ENCODE measurements at regions not wholly inside any gene's neighbourhood (a gene's known extent, or its start where the extent isn't known, plus 50 kb on each side); places are given as distances from the start of the nearest gene placed in this dataset.
A peak's percentile ranks its signal among the peaks of the same experiment; 100 is the strongest.

- peak overlapping the region; percentile 5 for H3K4me2 ChIP-seq (replicated peaks; ENCODE audit: extremely low read depth, low read length, poor library complexity, severe bottlenecking)
- WGBS (ENCODE audit: insufficient coverage) = no CpG with 5 or more reads among the region's 4 CpGs
These were observed 101.3 kb upstream of the USP24 start for GRCh38 chr1:55316502-55316901.

GRCh38 chr1:55315552-55315951, 100.4 kb upstream of the USP24 start:
- H3K79me2 ChIP-seq (ENCODE audit: insufficient read depth, low read length) = no peaks in the 10 kb centered on the region
- no peaks in the 10 kb centered on the region for H3K9me3 ChIP-seq (replicated peaks in 1 of 2; ENCODE audit: control insufficient read depth in 1 of 2, insufficient read depth in 1 of 2, low read length in 2 of 2)
- no peaks in the 10 kb centered on the region for H4K20me1 ChIP-seq (ENCODE audit: insufficient read depth, low read length)
- Mint-ChIP-seq H3K27ac (no peak overlapping the region), H3K9me3 (peaks cover 0 to 2% (median 0%) of the 10 kb centered on the region in 7 donors), H3K4me1 (peaks cover 22% of the 10 kb centered on the region), H3K27me3 (ENCODE audit: low read depth in 3 of 3) (peaks cover 7 to 12% (median 9%) of the 10 kb centered on the region in 3 donors), H3K36me3 (no peaks in the 10 kb centered on the region), H3K4me3 (no peak overlapping the region)
- intact Hi-C loops (cut with micrococcal nuclease) = no loop called here
- H3K27me3 ChIP-seq (ENCODE audit: control insufficient read depth in 2 of 2, insufficient read depth in 2 of 2, low read length in 2 of 2) = no peaks in the 10 kb centered on the region
- no peaks in the 10 kb centered on the region for H3K36me3 ChIP-seq (replicated peaks in 1 of 2; ENCODE audit: control insufficient read depth in 1 of 2, insufficient read depth in 2 of 2, low read length in 2 of 2)
- no peak overlapping the region for H3K4me3 ChIP-seq (replicated peaks in 1 of 3; ENCODE audit: low read depth in 2 of 3, low read length in 3 of 3)
- no peak overlapping the region for H2AFZ ChIP-seq (ENCODE audit: insufficient read depth, low read depth, low read length, poor library complexity, severe bottlenecking)
- WGBS (ENCODE audit: insufficient coverage) = no CpG with 5 or more reads among the region's 1 CpG
- no peak overlapping the region for H3K27ac ChIP-seq (ENCODE audit: low read depth in 1 of 2, low read length in 2 of 2)
- no peak for TF ChIP-seq CTCF (IDR thresholded peaks at IDR 0.05)
- H3K9ac ChIP-seq (ENCODE audit: insufficient read depth, low read length, poor library complexity, severe bottlenecking) = no peak overlapping the region
- H3K4me2 ChIP-seq (replicated peaks; ENCODE audit: extremely low read depth, low read length, poor library complexity, severe bottlenecking) = no peak overlapping the region
- no peak for DNase-seq
- peaks cover 10 to 17% of the 10 kb centered on the region in 2 donors for H3K4me1 ChIP-seq (ENCODE audit: control insufficient read depth in 1 of 2, insufficient read depth in 2 of 2, low read length in 2 of 2)

More at GRCh38 chr1:55316502-55316901, 101.3 kb upstream of the USP24 start:
- TF ChIP-seq CTCF (IDR thresholded peaks at IDR 0.05) = no peak
- Mint-ChIP-seq H3K27ac (no peak overlapping the region), H3K4me1 (peaks cover 22% of the 10 kb centered on the region), H3K36me3 (no peaks in the 10 kb centered on the region), H3K4me3 (peak overlapping the region in 1 of 2 donors; percentile 26), H3K9me3 (peaks cover 0 to 2% (median 0%) of the 10 kb centered on the region in 7 donors), H3K27me3 (ENCODE audit: low read depth in 3 of 3) (peaks cover 5 to 12% (median 10%) of the 10 kb centered on the region in 3 donors)
- H2AFZ ChIP-seq (ENCODE audit: insufficient read depth, low read depth, low read length, poor library complexity, severe bottlenecking) = peak overlapping the region; percentile 20
- no peak overlapping the region for H3K9ac ChIP-seq (ENCODE audit: insufficient read depth, low read length, poor library complexity, severe bottlenecking)
- H3K36me3 ChIP-seq (replicated peaks in 1 of 2; ENCODE audit: control insufficient read depth in 1 of 2, insufficient read depth in 2 of 2, low read length in 2 of 2) = no peaks in the 10 kb centered on the region
- H3K27ac ChIP-seq (ENCODE audit: low read depth in 1 of 2, low read length in 2 of 2) = no peak overlapping the region
- no peak overlapping the region for H3K4me3 ChIP-seq (replicated peaks in 1 of 3; ENCODE audit: low read depth in 2 of 3, low read length in 3 of 3)
- no peaks in the 10 kb centered on the region for H4K20me1 ChIP-seq (ENCODE audit: insufficient read depth, low read length)
- H3K27me3 ChIP-seq (ENCODE audit: control insufficient read depth in 2 of 2, insufficient read depth in 2 of 2, low read length in 2 of 2) = no peaks in the 10 kb centered on the region
- no peak for DNase-seq
- no peaks in the 10 kb centered on the region for H3K79me2 ChIP-seq (ENCODE audit: insufficient read depth, low read length)
- peaks cover 10 to 17% of the 10 kb centered on the region in 2 donors for H3K4me1 ChIP-seq (ENCODE audit: control insufficient read depth in 1 of 2, insufficient read depth in 2 of 2, low read length in 2 of 2)
- H3K9me3 ChIP-seq (replicated peaks in 1 of 2; ENCODE audit: control insufficient read depth in 1 of 2, insufficient read depth in 1 of 2, low read length in 2 of 2) = no peaks in the 10 kb centered on the region
- intact Hi-C loops (cut with micrococcal nuclease) = no loop called here

Data from CD14-positive monocyte (primary cell).